ENCODE measurements at regions not wholly inside any gene's neighbourhood (a gene's known extent, or its start where the extent isn't known, plus 50 kb on each side); places are given as distances from the start of the nearest gene placed in this dataset.

GRCh38 chr7:18239212-18239611 lies 211.6 kb upstream of the PRPS1L1 start:
- intact Hi-C loops (cut with micrococcal nuclease): no loop called here
- H2AFZ ChIP-seq (ENCODE audit: low read length): no peak overlapping the region

GRCh38 chr7:18241543-18242231 lies 214.0 kb upstream of the PRPS1L1 start:
- Histone ChIP-seq H3K27ac (ENCODE audit: low read length) (no peak overlapping the region), H3K4me2 (ENCODE audit: low read length) (no peak overlapping the region), H3K27me3 (ENCODE audit: low read length) (no peaks in the 10 kb centered on the region), H3K4me1 (ENCODE audit: insufficient read depth, low read length) (no peaks in the 10 kb centered on the region), H3K4me3 (ENCODE audit: low read length) (no peak overlapping the region), H3K36me3 (ENCODE audit: low read depth, low read length) (no peaks in the 10 kb centered on the region), H3F3A (ENCODE audit: low read length, unreplicated experiment) (no peaks in the 10 kb centered on the region), H2AFZ (ENCODE audit: low read length) (no peak overlapping the region), H4K20me1 (ENCODE audit: low read length) (no peaks in the 10 kb centered on the region), H3K79me2 (ENCODE audit: low read length) (no peaks in the 10 kb centered on the region), H3K9me2 (replicated peaks; ENCODE audit: low read length) (no peaks in the 10 kb centered on the region), H3K9me3 (ENCODE audit: low read length) (no peaks in the 10 kb centered on the region), H3K9ac (ENCODE audit: low read length) (no peak overlapping the region)
- DNase-seq: peak; percentile 5
- BruUV-seq (replicated peaks): no TSS peak
- CTCF ChIA-PET: no interaction called here
- ATAC-seq: peak; percentile 43; the same call in 1 of the 2 replicates
- intact Hi-C loops (cut with micrococcal nuclease): no loop called here
- POLR2A ChIA-PET (ENCODE audit: unreplicated experiment): no interaction called here
- TF ChIP-seq EZH2phosphoT487 (IDR thresholded peaks at IDR 0.05; ENCODE audit: borderline replicate concordance, low read length) (no peak), CTCF (conservative IDR thresholded peaks at IDR 0.05; ENCODE audit: low read depth, low read length) (peak; percentile 39)

More at GRCh38 chr7:18239212-18239611, 211.6 kb upstream of the PRPS1L1 start:
- Histone ChIP-seq H3K36me3 (ENCODE audit: low read depth, low read length) (no peaks in the 10 kb centered on the region), H3K27me3 (ENCODE audit: low read length) (no peaks in the 10 kb centered on the region), H3K4me2 (ENCODE audit: low read length) (no peak overlapping the region), H3K27ac (ENCODE audit: low read length) (no peak overlapping the region), H3K9ac (ENCODE audit: low read length) (no peak overlapping the region), H3K4me3 (ENCODE audit: low read length) (no peak overlapping the region), H3K79me2 (ENCODE audit: low read length) (no peaks in the 10 kb centered on the region), H4K20me1 (ENCODE audit: low read length) (no peaks in the 10 kb centered on the region), H3K4me1 (ENCODE audit: insufficient read depth, low read length) (no peaks in the 10 kb centered on the region), H3F3A (ENCODE audit: low read length, unreplicated experiment) (no peaks in the 10 kb centered on the region), H3K9me2 (replicated peaks; ENCODE audit: low read length) (no peaks in the 10 kb centered on the region), H3K9me3 (ENCODE audit: low read length) (no peaks in the 10 kb centered on the region)
- DNase-seq (no peak), ATAC-seq (no peak)
- ChIA-PET POLR2A (ENCODE audit: unreplicated experiment) (no interaction called here), CTCF (no interaction called here)
- BruUV-seq (replicated peaks): no TSS peak
- TF ChIP-seq CTCF (conservative IDR thresholded peaks at IDR 0.05; ENCODE audit: low read depth, low read length) (no peak), EZH2phosphoT487 (IDR thresholded peaks at IDR 0.05; ENCODE audit: borderline replicate concordance, low read length) (no peak), EZH2 (IDR thresholded peaks at IDR 0.05; ENCODE audit: low read length, unreplicated experiment) (no peak)

GRCh38 chr7:18243731-18244130 lies 216.1 kb upstream of the PRPS1L1 start:
- no peaks in the 10 kb centered on the region for H3K79me2 ChIP-seq (ENCODE audit: low read length)
- no peaks in the 10 kb centered on the region for H3K9me2 ChIP-seq (replicated peaks; ENCODE audit: low read length)
- ChIA-PET CTCF (interaction anchor here (0.7 kb wide), 2 partner anchors 107 to 1902 kb away, joined by 3 read pairs; no protein-coding TSS in a partner anchor), POLR2A (ENCODE audit: unreplicated experiment) (no interaction called here)
- no TSS peak for BruUV-seq (replicated peaks)
- ATAC-seq: no peak
- no peak overlapping the region for H3K27ac ChIP-seq (ENCODE audit: low read length)
- no peak overlapping the region for H3K4me2 ChIP-seq (ENCODE audit: low read length)
- no peak for DNase-seq
- no peaks in the 10 kb centered on the region for H3K9me3 ChIP-seq (ENCODE audit: low read length)
- intact Hi-C loops (cut with micrococcal nuclease): no loop called here
- TF ChIP-seq CTCF (conservative IDR thresholded peaks at IDR 0.05; ENCODE audit: low read depth, low read length) (no peak), EZH2phosphoT487 (IDR thresholded peaks at IDR 0.05; ENCODE audit: borderline replicate concordance, low read length) (no peak), EZH2 (IDR thresholded peaks at IDR 0.05; ENCODE audit: low read length, unreplicated experiment) (no peak)
- H4K20me1 ChIP-seq (ENCODE audit: low read length): no peaks in the 10 kb centered on the region
- H3K36me3 ChIP-seq (ENCODE audit: low read depth, low read length): no peaks in the 10 kb centered on the region
- no peak overlapping the region for H3K4me3 ChIP-seq (ENCODE audit: low read length)
- no peak overlapping the region for H3K9ac ChIP-seq (ENCODE audit: low read length)
- no peaks in the 10 kb centered on the region for H3F3A ChIP-seq (ENCODE audit: low read length, unreplicated experiment)
- H3K4me1 ChIP-seq (ENCODE audit: insufficient read depth, low read length): no peaks in the 10 kb centered on the region
- H2AFZ ChIP-seq (ENCODE audit: low read length): no peak overlapping the region
- H3K27me3 ChIP-seq (ENCODE audit: low read length): no peaks in the 10 kb centered on the region
